Type B pancreatic cell (in vitro differentiated cells): ENCODE measurements at regions not wholly inside any gene's neighbourhood (a gene's known extent, or its start where the extent isn't known, plus 50 kb on each side); places are given as distances from the start of the nearest gene placed in this dataset.

Source experiments
- DNase-seq: peaks from one replicate; pipeline ENCODE4 v3.0.0; 2021; ENCODE audit warnings: mixed read lengths; ENCODE audit not compliant: unreplicated experiment; ENCODE audit errors: extremely low spot score
- H3K27ac Mint-ChIP-seq: 2 replicates; pipeline ENCODE4 v1.8.0; 2021; ENCODE audit warnings: mild to moderate bottlenecking, mixed read lengths
- H3K27me3 Mint-ChIP-seq: 2 replicates; pipeline ENCODE4 v1.8.0; 2021; ENCODE audit warnings: mixed read lengths
- H3K36me3 Mint-ChIP-seq: 2 replicates; pipeline ENCODE4 v1.8.0; 2021; ENCODE audit warnings: mixed read lengths
- H3K4me1 Mint-ChIP-seq: one replicate; pipeline ENCODE4 v1.8.0; 2021; ENCODE audit warnings: mixed read lengths; ENCODE audit not compliant: unreplicated experiment
- H3K4me3 Mint-ChIP-seq: 2 replicates; pipeline ENCODE4 v1.8.0; 2021; ENCODE audit warnings: mild to moderate bottlenecking, mixed read lengths
- H3K9me3 Mint-ChIP-seq: 2 replicates; pipeline ENCODE4 v1.8.0; 2021; ENCODE audit warnings: mixed read lengths
- CTCF ChIP-seq: fragments of 200-600 bp; sonication (generic); conservative IDR thresholded peaks from 2 replicates; pipeline ENCODE4 v1.5.0; 2021; ENCODE audit warnings: antibody characterized with exemption, mild to moderate bottlenecking

GRCh38 chr9:18362901-18363685, 110.9 kb upstream of the ADAMTSL1 start:
- no peak overlapping the region for H3K27ac Mint-ChIP-seq
- no peak for TF ChIP-seq CTCF
- DNase-seq: no peak

GRCh38 chr9:18365651-18366050, 108.3 kb upstream of the ADAMTSL1 start:
- no peaks in the 10 kb centered on the region for H3K36me3 Mint-ChIP-seq
- no peak for TF ChIP-seq CTCF
- no peaks in the 10 kb centered on the region for H3K9me3 Mint-ChIP-seq
- peaks cover 3% of the 10 kb centered on the region for H3K4me1 Mint-ChIP-seq
- DNase-seq: no peak
- H3K27me3 Mint-ChIP-seq: no peaks in the 10 kb centered on the region
- no peak overlapping the region for H3K27ac Mint-ChIP-seq
- no peak overlapping the region for H3K4me3 Mint-ChIP-seq

More at GRCh38 chr9:18362901-18363685, 110.9 kb upstream of the ADAMTSL1 start:
- Mint-ChIP-seq H3K4me3 (no peak overlapping the region), H3K4me1 (peaks cover 11% of the 10 kb centered on the region), H3K9me3 (no peaks in the 10 kb centered on the region), H3K27me3 (no peaks in the 10 kb centered on the region), H3K36me3 (no peaks in the 10 kb centered on the region)

GRCh38 chr9:18366184-18366583, 107.8 kb upstream of the ADAMTSL1 start:
- H3K36me3 Mint-ChIP-seq: no peaks in the 10 kb centered on the region
- no peaks in the 10 kb centered on the region for H3K27me3 Mint-ChIP-seq
- TF ChIP-seq CTCF: no peak
- no peak overlapping the region for H3K27ac Mint-ChIP-seq
- H3K9me3 Mint-ChIP-seq: no peaks in the 10 kb centered on the region
- no peak for DNase-seq
- H3K4me1 Mint-ChIP-seq: no peaks in the 10 kb centered on the region
- H3K4me3 Mint-ChIP-seq: no peak overlapping the region

GRCh38 chr9:18368206-18368605, 105.7 kb upstream of the ADAMTSL1 start:
- Mint-ChIP-seq H3K4me1 (peaks cover 5% of the 10 kb centered on the region), H3K27ac (no peak overlapping the region), H3K36me3 (no peaks in the 10 kb centered on the region), H3K9me3 (no peaks in the 10 kb centered on the region), H3K27me3 (no peaks in the 10 kb centered on the region), H3K4me3 (no peak overlapping the region)
- no peak for DNase-seq
- TF ChIP-seq CTCF: no peak

GRCh38 chr9:18371141-18371540, 102.8 kb upstream of the ADAMTSL1 start:
- no peak for TF ChIP-seq CTCF
- H3K27ac Mint-ChIP-seq: no peak overlapping the region
- no peaks in the 10 kb centered on the region for H3K9me3 Mint-ChIP-seq

More at GRCh38 chr9:18371141-18371540, 102.8 kb upstream of the ADAMTSL1 start:
- H3K36me3 Mint-ChIP-seq: no peaks in the 10 kb centered on the region
- H3K4me1 Mint-ChIP-seq: peaks cover 5% of the 10 kb centered on the region
- no peak for DNase-seq
- no peaks in the 10 kb centered on the region for H3K27me3 Mint-ChIP-seq
- H3K4me3 Mint-ChIP-seq: no peak overlapping the region
